Activated naive CD4-positive, alpha-beta T cell treated with anti-CD3 and anti-CD28 coated beads for 36 hours (primary cell): ENCODE measurements at regions not wholly inside any gene's neighbourhood (a gene's known extent, or its start where the extent isn't known, plus 50 kb on each side); places are given as distances from the start of the nearest gene placed in this dataset.

Experiments used
- CTCF ChIA-PET: fragments of 350-600 bp; sonication (Branson Sonifier 250); formaldehyde crosslinking; loops from one replicate; lab custom pipeline; 2021; ENCODE audit warnings: antibody characterized with exemption; lab: Charles Lee
- DNase-seq: peaks from one replicate; pipeline ENCODE4 v3.0.0-alpha.2; 2020
- H3K27ac Mint-ChIP-seq: one replicate; pipeline ENCODE4 v1.8.0; 2021; ENCODE audit warnings: mild to moderate bottlenecking, mixed read lengths
- H3K27me3 Mint-ChIP-seq: one replicate; pipeline ENCODE4 v1.8.0; 2021; ENCODE audit warnings: low read depth, mixed read lengths
- H3K36me3 Mint-ChIP-seq: one replicate; pipeline ENCODE4 v1.8.0; 2021; ENCODE audit warnings: low read depth, mixed read lengths
- H3K4me1 Mint-ChIP-seq: one replicate; pipeline ENCODE4 v1.8.0; 2021; ENCODE audit warnings: low read depth, mixed read lengths
- H3K4me3 Mint-ChIP-seq: one replicate; pipeline ENCODE4 v1.8.0; 2021; ENCODE audit warnings: mild to moderate bottlenecking, moderate library complexity, mixed read lengths
- H3K9me3 Mint-ChIP-seq: one replicate; pipeline ENCODE4 v1.8.0; 2021; ENCODE audit warnings: mixed read lengths
- intact Hi-C: fragments of 100-400 bp; cut with micrococcal nuclease; formaldehyde crosslinking; loops from one replicate; pipeline ENCODE4 v1.15.1; 2023

- CTCF ChIA-PET = no interaction called here
- no peak overlapping the region for H3K27ac Mint-ChIP-seq
- no peaks in the 10 kb centered on the region for H3K4me1 Mint-ChIP-seq
- H3K27me3 Mint-ChIP-seq = no peaks in the 10 kb centered on the region
- peaks cover 5% of the 10 kb centered on the region for H3K9me3 Mint-ChIP-seq
- intact Hi-C loops = no loop called here
- no peaks in the 10 kb centered on the region for H3K36me3 Mint-ChIP-seq
- no peak overlapping the region for H3K4me3 Mint-ChIP-seq
- no peak for DNase-seq
Measured at GRCh38 chr5:121158451-121158850, 693.2 kb upstream of the FTMT start.

GRCh38 chr5:121160591-121160990 lies 691.1 kb upstream of the FTMT start:
- no peaks in the 10 kb centered on the region for H3K4me1 Mint-ChIP-seq
- CTCF ChIA-PET = no interaction called here
- no peak for DNase-seq
- intact Hi-C loops = no loop called here
- no peak overlapping the region for H3K27ac Mint-ChIP-seq
- H3K27me3 Mint-ChIP-seq = no peaks in the 10 kb centered on the region
- H3K9me3 Mint-ChIP-seq = peaks cover 5% of the 10 kb centered on the region
- no peak overlapping the region for H3K4me3 Mint-ChIP-seq
- no peaks in the 10 kb centered on the region for H3K36me3 Mint-ChIP-seq

GRCh38 chr5:121164632-121165031 lies 687.0 kb upstream of the FTMT start:
- Mint-ChIP-seq H3K4me3 (no peak overlapping the region), H3K36me3 (no peaks in the 10 kb centered on the region), H3K27ac (no peak overlapping the region), H3K27me3 (no peaks in the 10 kb centered on the region), H3K4me1 (no peaks in the 10 kb centered on the region), H3K9me3 (peaks cover 2% of the 10 kb centered on the region)
- CTCF ChIA-PET = no interaction called here
- intact Hi-C loops = no loop called here
- DNase-seq = no peak

GRCh38 chr5:121171361-121171760 lies 680.3 kb upstream of the FTMT start:
- Mint-ChIP-seq H3K27me3 (no peaks in the 10 kb centered on the region), H3K4me3 (no peak overlapping the region), H3K36me3 (no peaks in the 10 kb centered on the region), H3K4me1 (no peaks in the 10 kb centered on the region), H3K9me3 (peaks cover 2% of the 10 kb centered on the region), H3K27ac (no peak overlapping the region)
- CTCF ChIA-PET = no interaction called here
- no peak for DNase-seq
- intact Hi-C loops = no loop called here

GRCh38 chr5:121171834-121172233 lies 679.8 kb upstream of the FTMT start:
- Mint-ChIP-seq H3K9me3 (peaks cover 2% of the 10 kb centered on the region), H3K36me3 (no peaks in the 10 kb centered on the region), H3K27me3 (no peaks in the 10 kb centered on the region), H3K4me3 (no peak overlapping the region), H3K4me1 (no peaks in the 10 kb centered on the region), H3K27ac (no peak overlapping the region)
- intact Hi-C loops = no loop called here
- CTCF ChIA-PET = no interaction called here
- DNase-seq = no peak

- CTCF ChIA-PET = no interaction called here
- Mint-ChIP-seq H3K27ac (no peak overlapping the region), H3K4me3 (no peak overlapping the region), H3K36me3 (no peaks in the 10 kb centered on the region), H3K4me1 (no peaks in the 10 kb centered on the region), H3K27me3 (no peaks in the 10 kb centered on the region), H3K9me3 (peaks cover 2% of the 10 kb centered on the region)
- intact Hi-C loops = no loop called here
- DNase-seq = no peak
Measured at GRCh38 chr5:121174351-121174750, 677.3 kb upstream of the FTMT start.

GRCh38 chr5:121175986-121176385 lies 675.7 kb upstream of the FTMT start:
- intact Hi-C loops = no loop called here
- no peaks in the 10 kb centered on the region for H3K36me3 Mint-ChIP-seq
- H3K4me1 Mint-ChIP-seq = no peaks in the 10 kb centered on the region
- no peak overlapping the region for H3K27ac Mint-ChIP-seq
- H3K4me3 Mint-ChIP-seq = no peak overlapping the region
- no peak for DNase-seq
- H3K9me3 Mint-ChIP-seq = no peaks in the 10 kb centered on the region
- CTCF ChIA-PET = no interaction called here
- H3K27me3 Mint-ChIP-seq = no peaks in the 10 kb centered on the region

GRCh38 chr5:121182788-121183490 lies 668.7 kb upstream of the FTMT start:
- no peaks in the 10 kb centered on the region for H3K36me3 Mint-ChIP-seq
- no peak overlapping the region for H3K27ac Mint-ChIP-seq
- intact Hi-C loops = no loop called here
- no peaks in the 10 kb centered on the region for H3K27me3 Mint-ChIP-seq
- CTCF ChIA-PET = no interaction called here
- no peak for DNase-seq
- no peaks in the 10 kb centered on the region for H3K4me1 Mint-ChIP-seq
- no peak overlapping the region for H3K4me3 Mint-ChIP-seq
- no peaks in the 10 kb centered on the region for H3K9me3 Mint-ChIP-seq

- DNase-seq = no peak
- Mint-ChIP-seq H3K27me3 (no peaks in the 10 kb centered on the region), H3K4me3 (no peak overlapping the region), H3K9me3 (no peaks in the 10 kb centered on the region), H3K36me3 (no peaks in the 10 kb centered on the region), H3K27ac (no peak overlapping the region), H3K4me1 (no peaks in the 10 kb centered on the region)
- CTCF ChIA-PET = no interaction called here
- intact Hi-C loops = no loop called here
Measured at GRCh38 chr5:121188849-121189248, 662.8 kb upstream of the FTMT start.

- CTCF ChIA-PET = no interaction called here
- DNase-seq = no peak
- Mint-ChIP-seq H3K36me3 (no peaks in the 10 kb centered on the region), H3K4me1 (no peaks in the 10 kb centered on the region), H3K4me3 (no peak overlapping the region), H3K27me3 (no peaks in the 10 kb centered on the region), H3K27ac (no peak overlapping the region), H3K9me3 (no peaks in the 10 kb centered on the region)
- intact Hi-C loops = no loop called here
Measured at GRCh38 chr5:121189342-121190305, 662.1 kb upstream of the FTMT start.

- no peaks in the 10 kb centered on the region for H3K27me3 Mint-ChIP-seq
Measured at GRCh38 chr5:121199216-121199999, 652.3 kb upstream of the FTMT start.

GRCh38 chr5:121218086-121218485 lies 633.6 kb upstream of the FTMT start:
- no peaks in the 10 kb centered on the region for H3K9me3 Mint-ChIP-seq
- no peak for DNase-seq
- no peaks in the 10 kb centered on the region for H3K4me1 Mint-ChIP-seq
- CTCF ChIA-PET = interaction anchor here (0.7 kb wide), 1 partner anchor 22 kb away, joined by 3 read pairs; no protein-coding TSS in a partner anchor
- H3K4me3 Mint-ChIP-seq = no peak overlapping the region
- H3K36me3 Mint-ChIP-seq = no peaks in the 10 kb centered on the region
- H3K27ac Mint-ChIP-seq = no peak overlapping the region
- no peaks in the 10 kb centered on the region for H3K27me3 Mint-ChIP-seq
- intact Hi-C loops = no loop called here

More at GRCh38 chr5:121199216-121199999, 652.3 kb upstream of the FTMT start:
- Mint-ChIP-seq H3K9me3 (no peaks in the 10 kb centered on the region), H3K36me3 (no peaks in the 10 kb centered on the region), H3K4me1 (no peaks in the 10 kb centered on the region), H3K27ac (no peak overlapping the region), H3K4me3 (no peak overlapping the region)
- no peak for DNase-seq
- CTCF ChIA-PET = no interaction called here
- intact Hi-C loops = no loop called here
